HEK293 (cell line): ENCODE measurements at regions not wholly inside any gene's neighbourhood (a gene's known extent, or its start where the extent isn't known, plus 50 kb on each side); places are given as distances from the start of the nearest gene placed in this dataset.

ENCODE experiments used
- CTCF ChIA-PET: fragments of 350-600 bp; formaldehyde crosslinking; extraction: SDS; loops from one replicate; lab custom pipeline; 2021; ENCODE audit warnings: antibody characterized with exemption; lab: Yijun Ruan, JAX
- POLR2A ChIA-PET: fragments of 300-600 bp; formaldehyde crosslinking; extraction: SDS; loops from one replicate; lab custom pipeline; 2020; ENCODE audit warnings: antibody characterized with exemption, inconsistent platforms; lab: Yijun Ruan, JAX
- H3K27ac ChIP-seq: fragments of 200-500 bp; sonication (Bioruptor generic); 2 replicates; pipeline ENCODE4 v1.5.1; 2014; ENCODE audit warnings: low read depth, low read length, control low read depth, inconsistent platforms; ENCODE audit errors: extremely low read depth
- H3K36me3 ChIP-seq, 2 experiments: fragments of 200-500 bp in 1 of 2; sonication (Bioruptor generic) in 1 of 2; 1 replicate in 1 of 2; 2 replicates in 1 of 2; pipeline ENCODE4 v1.5.1; 2014 to 2017; ENCODE audit warnings: inconsistent platforms in 2 of 2, low read length in 2 of 2; ENCODE audit not compliant: control insufficient read depth in 2 of 2, insufficient read depth in 1 of 2
- H3K4me1 ChIP-seq: fragments of 200-500 bp; sonication (Bioruptor generic); 2 replicates; pipeline ENCODE4 v1.5.1; 2014; ENCODE audit warnings: mild to moderate bottlenecking, low read length, inconsistent platforms; ENCODE audit not compliant: control insufficient read depth, insufficient read depth
- H3K4me3 ChIP-seq: 2 replicates; pipeline ENCODE4 v1.5.1; 2011; ENCODE audit warnings: low read depth, mild to moderate bottlenecking, control low read depth, low read length, moderate library complexity
- H3K9me3 ChIP-seq: fragments of 200-500 bp; sonication (Bioruptor generic); 2 replicates; pipeline ENCODE4 v1.5.1; 2014; ENCODE audit warnings: low read depth, low read length, inconsistent platforms; ENCODE audit not compliant: control insufficient read depth, insufficient read depth
- CTCF ChIP-seq: fragments of 450-650 bp; formaldehyde crosslinking; IDR thresholded peaks from 2 replicates; pipeline ENCODE4 v1.5.1; 2016; ENCODE audit warnings: missing biosample characterization, missing genetic modification characterization
- HIC1 ChIP-seq: fragments of 450-650 bp; formaldehyde crosslinking; IDR thresholded peaks from 2 replicates; pipeline ENCODE4 v1.5.1; 2016; ENCODE audit warnings: missing biosample characterization, missing genetic modification characterization
- PRDM1 ChIP-seq: fragments of 450-650 bp; formaldehyde crosslinking; IDR thresholded peaks from 2 replicates; pipeline ENCODE4; 2016; ENCODE audit warnings: missing biosample characterization, missing genetic modification characterization
- ZBTB7A ChIP-seq: fragments of 450-650 bp; formaldehyde crosslinking; IDR thresholded peaks from 2 replicates; pipeline ENCODE4 v1.5.1; 2016; ENCODE audit warnings: low read depth, missing biosample characterization, missing genetic modification characterization
- ZIC2 ChIP-seq: fragments of 450-650 bp; formaldehyde crosslinking; IDR thresholded peaks from 2 replicates; pipeline ENCODE4 v1.5.1; 2016; ENCODE audit warnings: missing biosample characterization, missing genetic modification characterization
- ZNF148 ChIP-seq: fragments of 450-650 bp; formaldehyde crosslinking; IDR thresholded peaks from 2 replicates; pipeline ENCODE4 v1.5.0; 2017; ENCODE audit warnings: missing biosample characterization, missing genetic modification characterization, borderline replicate concordance
- ZNF280D ChIP-seq: fragments of 450-650 bp; formaldehyde crosslinking; IDR thresholded peaks from 2 replicates; pipeline ENCODE4 v1.5.1; 2016; ENCODE audit warnings: missing biosample characterization, missing genetic modification characterization
- ZNF398 ChIP-seq: fragments of 450-650 bp; formaldehyde crosslinking; IDR thresholded peaks from 2 replicates; pipeline ENCODE4 v1.5.1; 2017; ENCODE audit warnings: missing biosample characterization, missing genetic modification characterization
- ZNF426 ChIP-seq: fragments of 450-650 bp; formaldehyde crosslinking; IDR thresholded peaks from 2 replicates; pipeline ENCODE4 v1.5.1; 2017; ENCODE audit warnings: missing biosample characterization, missing genetic modification characterization, mild to moderate bottlenecking, inconsistent platforms, moderate library complexity
- ZNF549 ChIP-seq: fragments of 450-650 bp; IDR thresholded peaks from 2 replicates; pipeline ENCODE4 v1.5.1; 2018; ENCODE audit warnings: missing biosample characterization, missing genetic modification characterization, mild to moderate bottlenecking, inconsistent platforms, moderate library complexity
- ZNF664 ChIP-seq: fragments of 450-650 bp; formaldehyde crosslinking; IDR thresholded peaks from 2 replicates; pipeline ENCODE4 v1.5.1; 2016; ENCODE audit warnings: missing biosample characterization, missing genetic modification characterization

- no peak for TF ChIP-seq ZNF148 (tag by site-specific recombination)
- no peak for TF ChIP-seq ZNF549
- TF ChIP-seq ZNF398 (tag by site-specific recombination) = no peak
- no peak for TF ChIP-seq ZBTB7A (tag by site-specific recombination)
These were observed 91.0 kb downstream of the NHLRC3 start (continued) for GRCh38 chr13:39129213-39129612.

GRCh38 chr13:39130301-39130700 is 92.0 kb downstream of the NHLRC3 start:
- TF ChIP-seq ZIC2 (peak; percentile 72), ZNF280D (tag by site-specific recombination) (no peak), ZNF426 (tag by site-specific recombination) (no peak)
- H3K4me1 ChIP-seq = no peaks in the 10 kb centered on the region
- H3K27ac ChIP-seq = no peak overlapping the region
- CTCF ChIA-PET = interaction anchor here (1.1 to 1.8 kb wide), 2 partner anchors 14 to 15 kb away, joined by 3 to 4 read pairs; no protein-coding TSS in a partner anchor
- POLR2A ChIA-PET = no interaction called here
- no peak overlapping the region for H3K4me3 ChIP-seq
- H3K36me3 ChIP-seq = no peaks in the 10 kb centered on the region
- no peaks in the 10 kb centered on the region for H3K9me3 ChIP-seq

GRCh38 chr13:39132286-39133230 is 94.3 kb downstream of the NHLRC3 start:
- Histone ChIP-seq H3K4me3 (no peak overlapping the region), H3K4me1 (no peaks in the 10 kb centered on the region), H3K9me3 (no peaks in the 10 kb centered on the region), H3K36me3 (no peaks in the 10 kb centered on the region), H3K27ac (no peak overlapping the region)
- CTCF ChIA-PET = interaction anchor here (1.1 to 1.3 kb wide), 2 partner anchors 82 to 480 kb away, joined by 3 to 4 read pairs; no protein-coding TSS in a partner anchor
- TF ChIP-seq CTCF (tag by site-specific recombination) (no peak), ZNF664 (tag by site-specific recombination) (no peak), PRDM1 (tag by site-specific recombination) (peak; percentile 20; the same call in 1 of the 2 replicates), HIC1 (peak; percentile 27; the same call in 1 of the 2 replicates)
- TF ChIP-seq, all 188 proteins: peak for 2
- POLR2A ChIA-PET = no interaction called here
